ENCODE measurements at regions not wholly inside any gene's neighbourhood (a gene's known extent, or its start where the extent isn't known, plus 50 kb on each side); places are given as distances from the start of the nearest gene placed in this dataset.

DNA sequence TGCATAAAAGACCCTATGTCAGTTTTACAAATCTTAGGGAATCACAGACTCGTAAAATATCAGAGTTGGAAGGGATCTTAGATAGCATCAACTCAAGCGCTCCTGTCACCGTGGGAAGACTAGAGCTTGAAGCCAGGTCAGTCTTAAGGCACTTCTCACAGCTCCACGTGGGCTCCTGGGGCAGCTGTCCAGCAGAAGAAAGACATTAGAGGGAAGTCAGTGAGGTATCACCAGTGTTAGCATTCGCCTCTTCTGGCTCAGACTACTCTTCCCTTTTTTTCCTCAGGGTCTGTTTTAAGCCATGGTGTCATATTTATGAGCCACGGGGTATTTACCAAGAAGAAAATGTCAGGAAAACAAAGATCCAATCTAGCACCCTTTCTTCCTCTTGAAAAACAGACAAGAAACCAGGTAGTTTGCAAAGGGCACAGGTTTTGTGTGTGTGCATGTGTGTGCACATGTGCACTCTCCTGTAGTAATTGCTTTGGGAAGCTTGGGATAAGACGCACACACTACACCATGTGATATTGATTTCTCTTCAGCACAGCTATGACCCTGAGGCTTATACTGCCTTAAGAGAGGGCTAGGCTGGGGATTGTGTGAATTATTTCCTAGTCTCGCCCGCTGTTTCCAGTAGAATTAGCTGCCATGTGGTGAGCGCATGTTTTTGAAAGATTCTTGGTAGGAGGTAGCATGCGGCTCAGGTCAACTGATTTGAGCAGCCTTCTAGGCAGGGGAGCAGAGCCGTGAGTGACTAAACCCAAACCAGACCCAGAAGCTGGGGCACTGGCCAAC is 61.0 kb upstream of the ELAC2 start:
- no peak for FAIRE-seq

DNA sequence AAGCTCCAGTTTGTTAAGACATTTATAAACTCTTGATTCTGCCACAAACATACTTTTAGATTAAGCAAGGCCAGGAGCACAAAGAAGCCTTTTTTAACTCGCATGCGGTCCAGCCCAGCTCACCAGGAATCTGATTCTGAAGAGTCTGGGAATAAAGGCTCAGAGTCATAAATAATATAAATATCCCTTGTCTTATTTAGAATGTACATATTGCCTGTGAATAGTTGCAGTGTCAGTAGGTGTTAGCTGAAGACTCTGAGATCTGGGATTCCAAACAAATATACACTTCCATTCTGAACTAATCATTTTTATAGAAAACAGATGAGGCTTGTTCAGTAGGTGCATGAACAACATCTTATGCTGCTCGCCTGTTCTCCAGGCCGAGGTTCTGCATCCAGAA is 59.1 kb upstream of the ELAC2 start:
- no peak for FAIRE-seq

DNA sequence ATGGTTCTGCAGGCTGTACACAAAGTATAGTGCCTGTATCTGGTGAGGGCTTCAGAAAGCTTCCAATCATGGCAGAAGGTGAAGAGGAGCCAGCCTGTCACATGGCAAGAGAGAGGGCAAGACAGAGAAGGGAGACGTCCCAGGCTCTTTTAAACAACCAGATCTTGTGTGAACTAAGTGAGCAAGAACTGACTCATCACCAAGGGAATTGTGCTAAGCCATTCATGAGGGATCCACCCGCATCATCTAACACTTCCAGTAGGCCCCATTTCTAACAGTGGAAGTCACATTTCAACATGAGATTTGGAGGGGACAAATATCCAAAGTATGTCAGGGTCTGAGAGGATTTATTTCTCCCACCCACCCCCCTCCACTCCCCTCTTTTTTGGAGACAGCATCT is 56.2 kb upstream of the ELAC2 start:
- FAIRE-seq = no peak

DNA sequence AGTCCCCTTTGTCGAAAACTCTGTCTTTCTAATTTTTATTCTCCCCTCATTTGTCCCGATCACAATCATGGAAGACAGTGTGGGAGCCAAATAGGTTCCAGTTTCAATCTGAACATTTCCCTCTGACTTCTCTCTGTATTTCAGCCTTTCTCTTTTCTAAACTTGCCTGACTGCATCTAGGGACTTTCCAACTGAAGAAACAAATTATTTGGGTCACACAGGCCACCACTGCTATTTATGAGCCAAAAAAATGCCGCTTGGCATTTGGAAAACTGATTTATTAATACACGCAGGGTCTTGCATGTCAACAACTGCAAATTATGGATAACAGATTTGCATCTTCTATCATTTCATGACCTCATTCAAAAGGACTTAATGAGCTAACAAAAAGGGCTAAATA is 55.2 kb upstream of the ELAC2 start:
- FAIRE-seq = no peak

DNA sequence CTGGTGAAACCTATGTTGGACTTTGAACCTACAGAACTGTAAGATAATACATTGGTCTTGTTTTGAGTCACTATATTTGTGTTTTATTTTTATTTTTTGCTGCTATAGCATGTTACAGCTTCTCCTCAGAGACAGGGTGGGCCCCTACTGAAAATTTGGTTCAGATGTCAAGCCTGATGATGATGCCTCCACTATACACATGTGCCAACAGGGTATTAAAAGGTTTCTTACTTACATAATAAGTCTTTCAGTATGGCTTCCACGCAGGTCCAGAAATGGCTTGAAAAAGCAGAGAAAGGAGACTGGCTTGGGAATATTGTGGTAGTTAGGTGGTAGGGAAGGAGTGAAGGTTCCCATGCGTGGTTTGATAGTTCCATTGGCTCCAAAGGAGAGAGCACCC is 52.9 kb upstream of the ELAC2 start:
- no peak for FAIRE-seq

DNA sequence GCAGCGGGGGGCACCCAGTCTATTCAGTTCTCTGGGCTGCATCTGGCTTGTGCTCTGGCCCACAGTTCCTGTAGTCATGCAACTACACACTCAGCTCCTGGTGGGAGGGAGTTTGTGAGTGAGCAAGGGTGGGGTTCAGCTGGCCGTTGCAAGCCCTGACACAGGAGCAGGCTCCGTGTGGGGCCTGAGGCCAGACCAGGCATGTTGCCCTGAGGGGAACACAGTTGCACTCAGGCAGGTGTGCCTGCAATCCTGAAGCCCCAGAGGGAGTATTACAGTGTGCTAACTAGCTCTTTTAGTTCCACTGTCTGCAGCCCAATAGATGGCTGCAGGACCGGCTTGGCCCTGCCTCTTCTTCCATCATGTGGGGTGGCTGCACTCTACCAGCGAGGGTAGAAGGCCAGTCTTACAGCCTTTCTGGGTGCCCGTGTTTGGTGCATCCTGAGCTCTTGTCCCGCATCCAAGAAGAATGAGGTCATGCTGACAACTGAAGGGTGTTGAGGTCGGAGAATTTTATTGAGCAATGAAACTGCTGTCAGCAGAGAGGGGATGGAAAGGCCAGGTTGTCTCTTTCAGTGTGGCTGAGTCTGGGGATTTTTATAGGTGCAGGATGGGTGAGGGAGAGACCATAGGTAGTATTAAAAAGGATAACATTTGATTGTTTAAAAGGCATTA is 49.9 kb upstream of the ELAC2 start:
- FAIRE-seq = no peak

Measured in endometrium (tissue), 2 donors.